GM12872 (cell line): ENCODE measurements at regions not wholly inside any gene's neighbourhood (a gene's known extent, or its start where the extent isn't known, plus 50 kb on each side); places are given as distances from the start of the nearest gene placed in this dataset.

ENCODE experiments used
- CTCF ChIP-seq: IDR thresholded peaks from 3 replicates; pipeline ENCODE4 v1.5.1; 2011; ENCODE audit warnings: low read depth, mild to moderate bottlenecking, low read length, moderate library complexity; ENCODE audit not compliant: insufficient read depth

GRCh38 chr2:129610766-129611165, 368.7 kb upstream of the RAB6C start:
- TF ChIP-seq CTCF = no peak

- TF ChIP-seq CTCF = no peak
Measured at GRCh38 chr2:129611471-129611870, 368.0 kb upstream of the RAB6C start.

GRCh38 chr2:129619471-129619870, 360.0 kb upstream of the RAB6C start:
- no peak for TF ChIP-seq CTCF

GRCh38 chr2:129620411-129620810, 359.1 kb upstream of the RAB6C start:
- TF ChIP-seq CTCF = no peak

- no peak for TF ChIP-seq CTCF
Measured at GRCh38 chr2:129623783-129624182, 355.7 kb upstream of the RAB6C start.

GRCh38 chr2:129627437-129627836, 352.0 kb upstream of the RAB6C start:
- TF ChIP-seq CTCF = no peak

GRCh38 chr2:129636692-129637091, 342.8 kb upstream of the RAB6C start:
- no peak for TF ChIP-seq CTCF

GRCh38 chr2:129641371-129641770, 338.1 kb upstream of the RAB6C start:
- no peak for TF ChIP-seq CTCF
